Colonic mucosa (tissue), 4 donors: ENCODE measurements at regions not wholly inside any gene's neighbourhood (a gene's known extent, or its start where the extent isn't known, plus 50 kb on each side); places are given as distances from the start of the nearest gene placed in this dataset.

Source experiments
- DNase-seq: peaks from one replicate; pipeline ENCODE4 v3.0.0-alpha.2; 2020
- H3K27ac ChIP-seq: fragments of 200-600 bp; one replicate; pipeline ENCODE4 v1.8.0; 2021
- H3K27me3 ChIP-seq: fragments of 200-600 bp; one replicate; pipeline ENCODE4 v1.8.0; 2021
- H3K36me3 ChIP-seq: fragments of 200-600 bp; one replicate; pipeline ENCODE4 v1.8.0; 2021
- H3K4me1 ChIP-seq: fragments of 200-600 bp; one replicate; pipeline ENCODE4 v1.8.0; 2021; ENCODE audit warnings: mild to moderate bottlenecking
- H3K4me3 ChIP-seq: fragments of 200-600 bp; one replicate; pipeline ENCODE4 v1.8.0; 2021
- H3K9ac ChIP-seq, 2 donors: one replicate each; pipeline ENCODE4 v1.7.0; 2013; ENCODE audit warnings: control low read depth in 2 of 2, low read depth in 2 of 2, low read length in 2 of 2
- H3K9me3 ChIP-seq: fragments of 200-600 bp; one replicate; pipeline ENCODE4 v1.8.0; 2021
- intact Hi-C: fragments of 100-400 bp; cut with DNase I; formaldehyde crosslinking; loops from one replicate; pipeline ENCODE4 v1.14.1; 2022
- TF ChIP-seq, protein P1 (sequence below): fragments of 200-600 bp; IDR thresholded peaks from one replicate; pipeline ENCODE4 v1.8.0; 2022; ENCODE audit warnings: antibody characterized with exemption, mild to moderate bottlenecking
- donor health status: healthy.
- donor health status: DM: no; HTN: no; CAD: no.
- donor health status: DM: no; HTN: no; CAD: no.

DNA sequence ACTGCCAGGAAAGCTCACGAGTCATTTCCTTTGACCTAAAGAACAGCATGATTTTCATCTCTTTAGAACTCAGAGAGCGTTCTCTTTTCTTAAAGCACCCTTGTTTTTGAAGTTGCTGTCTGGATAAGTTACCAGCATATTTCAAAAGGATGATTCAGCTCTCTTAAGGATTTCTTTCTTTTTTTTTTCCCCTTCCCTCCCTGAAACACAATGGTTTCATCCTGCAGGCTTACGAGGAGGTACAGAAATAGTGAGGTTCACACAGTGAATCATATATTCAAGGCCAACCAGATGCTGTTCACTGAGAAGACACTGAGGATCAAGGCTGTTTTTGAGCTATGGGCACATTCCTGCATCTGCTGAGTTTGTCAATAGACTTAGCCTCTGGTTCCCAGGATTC, 257.2 kb downstream of the KIF4B start:
- H3K36me3 ChIP-seq = no peaks in the 10 kb centered on the region

DNA sequence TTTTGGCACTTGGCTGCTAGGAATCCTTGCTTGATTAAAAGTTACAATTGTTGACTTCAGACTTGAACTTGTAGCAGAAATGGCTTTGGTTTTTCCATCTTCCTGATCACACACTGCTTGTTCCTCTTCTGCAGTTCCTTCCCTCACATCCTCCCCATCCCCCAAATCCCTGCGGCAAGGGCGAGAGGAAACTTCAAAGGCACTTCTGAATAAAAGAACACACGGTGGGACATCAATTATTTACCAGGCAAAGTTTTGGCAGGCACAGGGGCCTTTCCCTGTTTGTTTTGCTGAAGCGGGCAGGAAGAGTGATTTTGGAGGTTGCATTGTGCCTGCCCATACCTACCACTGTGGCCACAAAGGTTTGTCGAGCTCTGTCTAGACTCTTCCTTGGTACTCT, 260.9 kb downstream of the KIF4B start:
- H3K9ac ChIP-seq = no peak overlapping the region
- no peaks in the 10 kb centered on the region for H3K36me3 ChIP-seq
- DNase-seq = no peak
- no peaks in the 10 kb centered on the region for H3K4me1 ChIP-seq
- H3K27me3 ChIP-seq = no peaks in the 10 kb centered on the region
- H3K9me3 ChIP-seq = no peaks in the 10 kb centered on the region
- no peak overlapping the region for H3K27ac ChIP-seq
- H3K4me3 ChIP-seq = no peak overlapping the region
- TF ChIP-seq, protein P1, sequence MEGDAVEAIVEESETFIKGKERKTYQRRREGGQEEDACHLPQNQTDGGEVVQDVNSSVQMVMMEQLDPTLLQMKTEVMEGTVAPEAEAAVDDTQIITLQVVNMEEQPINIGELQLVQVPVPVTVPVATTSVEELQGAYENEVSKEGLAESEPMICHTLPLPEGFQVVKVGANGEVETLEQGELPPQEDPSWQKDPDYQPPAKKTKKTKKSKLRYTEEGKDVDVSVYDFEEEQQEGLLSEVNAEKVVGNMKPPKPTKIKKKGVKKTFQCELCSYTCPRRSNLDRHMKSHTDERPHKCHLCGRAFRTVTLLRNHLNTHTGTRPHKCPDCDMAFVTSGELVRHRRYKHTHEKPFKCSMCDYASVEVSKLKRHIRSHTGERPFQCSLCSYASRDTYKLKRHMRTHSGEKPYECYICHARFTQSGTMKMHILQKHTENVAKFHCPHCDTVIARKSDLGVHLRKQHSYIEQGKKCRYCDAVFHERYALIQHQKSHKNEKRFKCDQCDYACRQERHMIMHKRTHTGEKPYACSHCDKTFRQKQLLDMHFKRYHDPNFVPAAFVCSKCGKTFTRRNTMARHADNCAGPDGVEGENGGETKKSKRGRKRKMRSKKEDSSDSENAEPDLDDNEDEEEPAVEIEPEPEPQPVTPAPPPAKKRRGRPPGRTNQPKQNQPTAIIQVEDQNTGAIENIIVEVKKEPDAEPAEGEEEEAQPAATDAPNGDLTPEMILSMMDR = no peak
- intact Hi-C loops = no loop called here

More for the DNA sequence above, 257.2 kb downstream of the KIF4B start:
- Histone ChIP-seq H3K9ac (no peak overlapping the region), H3K4me3 (no peak overlapping the region), H3K27ac (no peak overlapping the region), H3K4me1 (no peaks in the 10 kb centered on the region), H3K9me3 (no peaks in the 10 kb centered on the region), H3K27me3 (no peaks in the 10 kb centered on the region)
- DNase-seq = no peak
- intact Hi-C loops = no loop called here
- TF ChIP-seq, protein P1 = no peak

DNA sequence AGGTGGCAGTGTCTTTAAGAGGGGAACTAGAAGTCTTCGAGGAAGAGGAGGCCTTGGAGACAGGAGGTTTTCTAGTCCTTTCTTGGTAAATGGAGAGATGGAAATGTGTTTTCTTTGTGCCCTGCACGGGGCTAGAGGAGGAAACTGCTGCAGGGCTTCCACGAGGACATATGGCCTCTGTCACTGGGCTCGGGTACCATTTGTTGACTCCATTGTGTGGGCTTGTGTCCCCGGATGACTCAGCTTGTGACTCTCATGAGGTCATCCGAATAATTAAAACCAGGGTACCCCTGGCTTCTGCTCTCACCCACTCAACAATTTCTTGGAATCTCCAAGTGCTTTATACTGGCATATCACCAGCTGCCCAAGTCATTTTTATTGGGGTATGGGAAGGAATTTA, 261.7 kb downstream of the KIF4B start:
- DNase-seq = no peak
- TF ChIP-seq, protein P1 = no peak
- no peak overlapping the region for H3K27ac ChIP-seq
- no peak overlapping the region for H3K4me3 ChIP-seq
- no peaks in the 10 kb centered on the region for H3K27me3 ChIP-seq
- intact Hi-C loops = no loop called here
- H3K36me3 ChIP-seq = no peaks in the 10 kb centered on the region
- no peak overlapping the region for H3K9ac ChIP-seq
- no peaks in the 10 kb centered on the region for H3K9me3 ChIP-seq
- H3K4me1 ChIP-seq = no peaks in the 10 kb centered on the region

DNA sequence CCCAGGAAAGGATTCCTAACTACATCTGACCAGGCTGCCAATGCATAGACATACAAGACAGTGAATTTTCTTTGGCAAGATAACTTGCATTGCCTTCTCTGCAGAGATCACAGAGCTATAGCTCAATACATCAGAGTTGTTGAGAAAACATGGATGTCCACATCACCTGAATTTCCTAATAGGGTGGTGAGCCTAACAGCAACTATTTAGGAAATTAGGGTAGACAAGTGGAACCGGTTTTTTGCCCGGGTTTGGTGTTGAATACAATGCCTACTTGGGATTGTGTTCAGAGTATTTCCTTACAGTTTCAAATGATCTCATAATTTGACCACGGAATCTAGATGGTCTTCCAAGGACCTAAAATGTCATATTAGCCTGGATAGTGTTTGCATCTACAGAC, 262.7 kb downstream of the KIF4B start:
- H3K27ac ChIP-seq = no peak overlapping the region
- no peaks in the 10 kb centered on the region for H3K9me3 ChIP-seq
- H3K4me3 ChIP-seq = no peak overlapping the region
- no peak for DNase-seq
- no peaks in the 10 kb centered on the region for H3K27me3 ChIP-seq
- intact Hi-C loops = no loop called here
- no peak overlapping the region for H3K9ac ChIP-seq
- H3K36me3 ChIP-seq = no peaks in the 10 kb centered on the region
- TF ChIP-seq, protein P1 = no peak
- no peaks in the 10 kb centered on the region for H3K4me1 ChIP-seq

DNA sequence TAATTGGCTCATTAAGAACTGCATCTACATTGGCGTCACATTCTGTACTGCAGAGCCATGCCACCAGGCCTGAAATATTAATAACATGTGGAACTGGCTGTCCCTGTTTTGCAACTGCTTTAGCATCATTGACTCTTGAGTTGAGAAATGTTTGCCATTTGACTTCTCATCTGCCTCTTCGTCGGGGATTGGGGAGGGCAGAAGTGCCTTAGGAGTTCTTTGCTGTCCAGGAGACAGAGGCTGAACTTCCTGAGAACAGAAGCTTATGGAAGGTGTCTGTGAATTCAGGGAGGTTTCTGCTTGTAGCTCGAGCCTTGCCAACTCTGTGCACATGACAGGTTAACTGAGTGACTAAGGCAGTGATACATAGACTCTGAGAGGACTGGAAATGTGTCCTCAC, 265.0 kb downstream of the KIF4B start:
- H3K27me3 ChIP-seq = no peaks in the 10 kb centered on the region
- no peak overlapping the region for H3K4me3 ChIP-seq
- no peak overlapping the region for H3K27ac ChIP-seq
- no peaks in the 10 kb centered on the region for H3K9me3 ChIP-seq
- TF ChIP-seq, protein P1 = no peak
- intact Hi-C loops = no loop called here
- H3K9ac ChIP-seq = no peak overlapping the region
- no peak for DNase-seq
- H3K36me3 ChIP-seq = no peaks in the 10 kb centered on the region
- no peaks in the 10 kb centered on the region for H3K4me1 ChIP-seq
